ENCODE measurements at regions not wholly inside any gene's neighbourhood (a gene's known extent, or its start where the extent isn't known, plus 50 kb on each side); places are given as distances from the start of the nearest gene placed in this dataset.

- Histone ChIP-seq H3K9ac (ENCODE audit: insufficient read depth, low read length, poor library complexity, severe bottlenecking) (no peak overlapping the region), H4K20me1 (ENCODE audit: insufficient read depth, low read length) (no peaks in the 10 kb centered on the region), H3K27ac (ENCODE audit: low read depth in 1 of 2, low read length in 2 of 2) (no peak overlapping the region), H3K9me3 (replicated peaks in 1 of 2; ENCODE audit: control insufficient read depth in 1 of 2, insufficient read depth in 1 of 2, low read length in 2 of 2) (peaks cover 4% of the 10 kb centered on the region in 2 donors), H3K27me3 (ENCODE audit: control insufficient read depth in 2 of 2, insufficient read depth in 2 of 2, low read length in 2 of 2) (no peaks in the 10 kb centered on the region), H3K36me3 (replicated peaks in 1 of 2; ENCODE audit: control insufficient read depth in 1 of 2, insufficient read depth in 2 of 2, low read length in 2 of 2) (no peaks in the 10 kb centered on the region), H3K4me2 (replicated peaks; ENCODE audit: extremely low read depth, low read length, poor library complexity, severe bottlenecking) (no peak overlapping the region), H3K4me3 (replicated peaks in 1 of 3; ENCODE audit: low read depth in 2 of 3, low read length in 3 of 3) (no peak overlapping the region), H3K79me2 (ENCODE audit: insufficient read depth, low read length) (no peaks in the 10 kb centered on the region), H3K4me1 (ENCODE audit: control insufficient read depth in 1 of 2, insufficient read depth in 2 of 2, low read length in 2 of 2) (no peaks in the 10 kb centered on the region), H2AFZ (ENCODE audit: insufficient read depth, low read depth, low read length, poor library complexity, severe bottlenecking) (no peak overlapping the region)
- H3K27me3 Mint-ChIP-seq (ENCODE audit: low read depth in 3 of 3), result peaks cover 0 to 2% (median 2%) of the 10 kb centered on the region in 3 donors
- H3K36me3 Mint-ChIP-seq, result no peaks in the 10 kb centered on the region
- no peak for DNase-seq
- no peak overlapping the region for H3K27ac Mint-ChIP-seq
- no peak for TF ChIP-seq CTCF (IDR thresholded peaks at IDR 0.05)
- H3K4me1 Mint-ChIP-seq, result no peaks in the 10 kb centered on the region
- H3K4me3 Mint-ChIP-seq, result no peak overlapping the region
- WGBS (ENCODE audit: insufficient coverage), result 67% methylated on average over 1 of the region's 4 CpGs
- peaks cover 8 to 13% (median 8%) of the 10 kb centered on the region in 7 donors for H3K9me3 Mint-ChIP-seq
- intact Hi-C loops (cut with micrococcal nuclease), result no loop called here
Observed at GRCh38 chr3:94217406-94217805, 154.5 kb downstream of the NSUN3 start.

GRCh38 chr3:94220426-94220825, 157.6 kb downstream of the NSUN3 start:
- no peak overlapping the region for H3K9ac ChIP-seq (ENCODE audit: insufficient read depth, low read length, poor library complexity, severe bottlenecking)
- H3K27me3 ChIP-seq (ENCODE audit: control insufficient read depth in 2 of 2, insufficient read depth in 2 of 2, low read length in 2 of 2), result no peaks in the 10 kb centered on the region
- Mint-ChIP-seq H3K9me3 (peaks cover 5 to 17% (median 11%) of the 10 kb centered on the region in 7 donors), H3K27me3 (ENCODE audit: low read depth in 3 of 3) (peaks cover 0 to 2% (median 0%) of the 10 kb centered on the region in 3 donors), H3K4me1 (no peaks in the 10 kb centered on the region), H3K36me3 (no peaks in the 10 kb centered on the region), H3K4me3 (no peak overlapping the region), H3K27ac (no peak overlapping the region)
- no peaks in the 10 kb centered on the region for H3K4me1 ChIP-seq (ENCODE audit: control insufficient read depth in 1 of 2, insufficient read depth in 2 of 2, low read length in 2 of 2)
- intact Hi-C loops (cut with micrococcal nuclease), result no loop called here
- no peak for TF ChIP-seq CTCF (IDR thresholded peaks at IDR 0.05)
- H3K9me3 ChIP-seq (replicated peaks in 1 of 2; ENCODE audit: control insufficient read depth in 1 of 2, insufficient read depth in 1 of 2, low read length in 2 of 2), result peaks cover 4 to 6% of the 10 kb centered on the region in 2 donors
- no peak overlapping the region for H2AFZ ChIP-seq (ENCODE audit: insufficient read depth, low read depth, low read length, poor library complexity, severe bottlenecking)
- H3K27ac ChIP-seq (ENCODE audit: low read depth in 1 of 2, low read length in 2 of 2), result no peak overlapping the region
- H3K4me2 ChIP-seq (replicated peaks; ENCODE audit: extremely low read depth, low read length, poor library complexity, severe bottlenecking), result no peak overlapping the region
- H3K36me3 ChIP-seq (replicated peaks in 1 of 2; ENCODE audit: control insufficient read depth in 1 of 2, insufficient read depth in 2 of 2, low read length in 2 of 2), result no peaks in the 10 kb centered on the region
- no CpG with 5 or more reads among the region's 2 CpGs for WGBS (ENCODE audit: insufficient coverage)
- no peaks in the 10 kb centered on the region for H3K79me2 ChIP-seq (ENCODE audit: insufficient read depth, low read length)
- H3K4me3 ChIP-seq (replicated peaks in 1 of 3; ENCODE audit: low read depth in 2 of 3, low read length in 3 of 3), result no peak overlapping the region
- no peak for DNase-seq
- no peaks in the 10 kb centered on the region for H4K20me1 ChIP-seq (ENCODE audit: insufficient read depth, low read length)

All from CD14-positive monocyte (primary cell).